DND-41 (cell line): ENCODE measurements at regions not wholly inside any gene's neighbourhood (a gene's known extent, or its start where the extent isn't known, plus 50 kb on each side); places are given as distances from the start of the nearest gene placed in this dataset.

ENCODE experiments used
- ATAC-seq: fragments of 200-7000 bp; cut with Tn5 transposase; 3 replicates; pipeline ENCODE4 v1.9.1; 2021; ENCODE audit warnings: low read depth; ENCODE audit not compliant: insufficient read depth
- DNase-seq: peaks from one replicate; pipeline ENCODE4 v3.0.0-alpha.2; 2020
- H2AFZ ChIP-seq: 2 replicates; pipeline ENCODE4 v1.6.0; 2012; ENCODE audit warnings: low read depth, low read length
- H3K27ac ChIP-seq: 2 replicates; pipeline ENCODE4 v1.5.1; 2012; ENCODE audit warnings: low read length, inconsistent platforms
- H3K27me3 ChIP-seq: fragments of 200-600 bp; sonication (generic); 2 replicates; pipeline ENCODE4 v1.6.0; 2012; ENCODE audit warnings: low read length, mild to moderate bottlenecking, inconsistent platforms; ENCODE audit not compliant: insufficient read depth, poor library complexity
- H3K36me3 ChIP-seq: 2 replicates; pipeline ENCODE4 v1.5.1; 2012; ENCODE audit warnings: low read length, inconsistent platforms; ENCODE audit not compliant: insufficient read depth
- H3K4me1 ChIP-seq: 2 replicates; pipeline ENCODE4 v1.5.1; 2012; ENCODE audit warnings: mild to moderate bottlenecking, low read length; ENCODE audit not compliant: insufficient read depth
- H3K4me2 ChIP-seq: 2 replicates; pipeline ENCODE4 v1.6.0; 2012; ENCODE audit warnings: mild to moderate bottlenecking, moderate library complexity, low read length, inconsistent platforms; ENCODE audit not compliant: insufficient read depth
- H3K4me3 ChIP-seq, 2 experiments: fragments of 200-600 bp in 1 of 2; shearing (Covaris generic) in 1 of 2; 2 replicates each; pipeline ENCODE4 v1.5.1; 2012 to 2016; ENCODE audit warnings: inconsistent platforms in 2 of 2, low read length in 2 of 2, mild to moderate bottlenecking in 2 of 2, low read depth in 1 of 2, moderate library complexity in 1 of 2
- H3K79me2 ChIP-seq: 2 replicates; pipeline ENCODE4 v1.6.0; 2012; ENCODE audit warnings: low read length, inconsistent platforms; ENCODE audit not compliant: insufficient read depth
- H3K9ac ChIP-seq: 2 replicates; pipeline ENCODE4 v1.6.0; 2012; ENCODE audit warnings: low read depth, mild to moderate bottlenecking, inconsistent platforms, low read length, moderate library complexity
- H3K9me3 ChIP-seq: 2 replicates; pipeline ENCODE4 v1.5.1; 2012; ENCODE audit warnings: low read length, moderate library complexity, mild to moderate bottlenecking, inconsistent platforms; ENCODE audit not compliant: insufficient read depth, severe bottlenecking
- H4K20me1 ChIP-seq: 2 replicates; pipeline ENCODE4 v1.6.0; 2012; ENCODE audit warnings: low read length; ENCODE audit not compliant: insufficient read depth
- EZH2 ChIP-seq: IDR thresholded peaks from 3 replicates; pipeline ENCODE4 v1.6.1; 2012; ENCODE audit warnings: borderline replicate concordance, low read depth, mild to moderate bottlenecking, moderate library complexity, low read length, inconsistent platforms; ENCODE audit not compliant: severe bottlenecking
- TF ChIP-seq, protein P1 (sequence below): IDR thresholded peaks from 2 replicates; pipeline ENCODE4 v1.5.1; 2012; ENCODE audit warnings: borderline replicate concordance, low read length, moderate library complexity, mild to moderate bottlenecking; ENCODE audit not compliant: poor library complexity, severe bottlenecking; ENCODE audit errors: extremely low read depth

DNA sequence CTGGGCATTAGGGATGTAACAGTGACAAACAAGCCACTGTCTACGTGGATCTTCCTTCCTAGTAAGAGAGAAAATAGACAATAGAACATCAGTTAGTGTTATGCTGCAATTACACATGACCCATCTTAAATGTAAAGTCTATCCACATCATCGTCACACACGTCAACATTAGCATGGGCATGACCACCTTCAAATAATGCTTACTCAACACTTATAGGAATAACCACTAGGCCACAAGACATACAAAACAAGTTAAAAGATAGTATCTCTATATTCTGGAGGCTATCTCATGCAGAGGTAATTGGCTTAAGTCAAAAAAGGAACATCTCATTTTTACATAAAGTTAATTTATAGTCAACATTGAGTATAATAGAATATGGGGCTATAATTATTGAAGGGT, 156.5 kb downstream of the MOXD1 start:
- TF ChIP-seq, protein P1, sequence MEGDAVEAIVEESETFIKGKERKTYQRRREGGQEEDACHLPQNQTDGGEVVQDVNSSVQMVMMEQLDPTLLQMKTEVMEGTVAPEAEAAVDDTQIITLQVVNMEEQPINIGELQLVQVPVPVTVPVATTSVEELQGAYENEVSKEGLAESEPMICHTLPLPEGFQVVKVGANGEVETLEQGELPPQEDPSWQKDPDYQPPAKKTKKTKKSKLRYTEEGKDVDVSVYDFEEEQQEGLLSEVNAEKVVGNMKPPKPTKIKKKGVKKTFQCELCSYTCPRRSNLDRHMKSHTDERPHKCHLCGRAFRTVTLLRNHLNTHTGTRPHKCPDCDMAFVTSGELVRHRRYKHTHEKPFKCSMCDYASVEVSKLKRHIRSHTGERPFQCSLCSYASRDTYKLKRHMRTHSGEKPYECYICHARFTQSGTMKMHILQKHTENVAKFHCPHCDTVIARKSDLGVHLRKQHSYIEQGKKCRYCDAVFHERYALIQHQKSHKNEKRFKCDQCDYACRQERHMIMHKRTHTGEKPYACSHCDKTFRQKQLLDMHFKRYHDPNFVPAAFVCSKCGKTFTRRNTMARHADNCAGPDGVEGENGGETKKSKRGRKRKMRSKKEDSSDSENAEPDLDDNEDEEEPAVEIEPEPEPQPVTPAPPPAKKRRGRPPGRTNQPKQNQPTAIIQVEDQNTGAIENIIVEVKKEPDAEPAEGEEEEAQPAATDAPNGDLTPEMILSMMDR: no peak
- no peak for TF ChIP-seq EZH2
- Histone ChIP-seq H3K27ac (no peak overlapping the region), H2AFZ (no peak overlapping the region), H4K20me1 (no peaks in the 10 kb centered on the region), H3K79me2 (no peaks in the 10 kb centered on the region), H3K9ac (no peak overlapping the region), H3K36me3 (no peaks in the 10 kb centered on the region), H3K9me3 (no peaks in the 10 kb centered on the region), H3K4me3 (no peak overlapping the region), H3K27me3 (no peaks in the 10 kb centered on the region), H3K4me2 (no peak overlapping the region), H3K4me1 (no peaks in the 10 kb centered on the region)
- no peak for ATAC-seq
- DNase-seq: no peak

DNA sequence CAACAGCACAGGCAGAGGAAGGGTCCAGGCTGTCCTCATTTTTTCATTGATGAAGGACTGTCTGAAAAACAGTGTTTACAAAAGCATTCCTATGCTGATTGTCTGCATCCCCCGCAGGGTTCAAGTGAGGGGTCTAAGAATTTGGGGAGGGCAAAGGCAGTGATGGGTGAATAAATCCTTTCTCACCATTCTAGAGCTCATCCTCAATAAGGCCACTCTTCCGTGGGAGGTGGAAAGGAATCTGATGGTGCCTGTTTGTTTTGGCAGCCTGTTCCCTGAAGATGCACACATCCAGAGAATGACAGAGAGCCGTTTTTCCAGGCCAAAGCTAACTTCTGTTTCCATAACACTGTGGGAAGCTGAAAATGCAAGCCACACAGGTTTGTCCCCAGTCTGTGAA, 164.5 kb downstream of the MOXD1 start:
- H3K4me3 ChIP-seq: no peak overlapping the region
- H3K79me2 ChIP-seq: no peaks in the 10 kb centered on the region
- ATAC-seq: no peak
- no peaks in the 10 kb centered on the region for H4K20me1 ChIP-seq
- no peak overlapping the region for H2AFZ ChIP-seq
- H3K36me3 ChIP-seq: no peaks in the 10 kb centered on the region
- H3K4me2 ChIP-seq: no peak overlapping the region
- H3K4me1 ChIP-seq: no peaks in the 10 kb centered on the region
- H3K9me3 ChIP-seq: no peaks in the 10 kb centered on the region
- TF ChIP-seq EZH2: no peak
- TF ChIP-seq, protein P1: no peak
- DNase-seq: no peak
- peaks cover 4% of the 10 kb centered on the region for H3K27me3 ChIP-seq
- no peak overlapping the region for H3K27ac ChIP-seq
- no peak overlapping the region for H3K9ac ChIP-seq

DNA sequence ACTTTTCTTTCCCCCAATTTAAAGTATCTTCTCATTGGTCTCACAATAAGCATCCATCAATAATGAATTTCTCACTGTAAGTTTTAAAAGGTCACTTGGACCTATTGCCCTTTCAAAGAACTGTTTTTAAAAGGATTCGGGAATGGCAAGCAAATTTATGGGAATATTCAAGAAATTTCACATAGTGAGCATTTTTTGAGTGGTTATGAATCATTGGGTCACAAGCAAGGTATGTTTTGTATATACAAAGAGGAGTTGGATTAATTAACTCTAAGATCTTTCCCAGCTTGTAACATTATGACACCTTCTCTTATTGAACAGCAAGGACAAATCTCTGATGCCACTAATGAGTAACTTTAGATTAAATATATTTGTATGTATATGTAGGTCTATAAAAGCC, 165.0 kb downstream of the MOXD1 start:
- Histone ChIP-seq H3K4me3 (no peak overlapping the region), H3K27me3 (peaks cover 4% of the 10 kb centered on the region), H3K27ac (no peak overlapping the region), H3K4me2 (no peak overlapping the region), H3K36me3 (no peaks in the 10 kb centered on the region), H4K20me1 (no peaks in the 10 kb centered on the region), H2AFZ (no peak overlapping the region), H3K9me3 (no peaks in the 10 kb centered on the region), H3K4me1 (no peaks in the 10 kb centered on the region), H3K9ac (no peak overlapping the region), H3K79me2 (no peaks in the 10 kb centered on the region)
- ATAC-seq: no peak
- DNase-seq: no peak
- TF ChIP-seq, protein P1: no peak
- no peak for TF ChIP-seq EZH2
